ENCODE measurements at regions not wholly inside any gene's neighbourhood (a gene's known extent, or its start where the extent isn't known, plus 50 kb on each side); places are given as distances from the start of the nearest gene placed in this dataset.

GRCh38 chr12:68405343-68405781, 73.2 kb upstream of the MDM1 start:
- H3K9me3 Mint-ChIP-seq (ENCODE audit: low read depth): no peaks in the 10 kb centered on the region
- no peaks in the 10 kb centered on the region for H3K36me3 Mint-ChIP-seq (ENCODE audit: low read depth)
- DNase-seq (ENCODE audit: low spot score): no peak
- H3K27ac Mint-ChIP-seq (ENCODE audit: unreplicated experiment): peak overlapping the region; percentile 49
- H3K4me1 Mint-ChIP-seq (ENCODE audit: low read depth): peaks cover 29% of the 10 kb centered on the region
- no peaks in the 10 kb centered on the region for H3K27me3 Mint-ChIP-seq (ENCODE audit: low read depth)
- H3K4me3 Mint-ChIP-seq (ENCODE audit: unreplicated experiment): no peak overlapping the region
- TF ChIP-seq CTCF (IDR thresholded peaks at IDR 0.05): no peak

GRCh38 chr12:68406134-68406576, 74.0 kb upstream of the MDM1 start:
- peaks cover 33% of the 10 kb centered on the region for H3K4me1 Mint-ChIP-seq (ENCODE audit: low read depth)
- DNase-seq (ENCODE audit: low spot score): no peak
- no peaks in the 10 kb centered on the region for H3K36me3 Mint-ChIP-seq (ENCODE audit: low read depth)
- H3K4me3 Mint-ChIP-seq (ENCODE audit: unreplicated experiment): peak overlapping the region; percentile 7
- no peaks in the 10 kb centered on the region for H3K9me3 Mint-ChIP-seq (ENCODE audit: low read depth)
- peak overlapping the region; percentile 82 for H3K27ac Mint-ChIP-seq (ENCODE audit: unreplicated experiment)
- H3K27me3 Mint-ChIP-seq (ENCODE audit: low read depth): no peaks in the 10 kb centered on the region
- TF ChIP-seq CTCF (IDR thresholded peaks at IDR 0.05): peak; percentile 73

- Mint-ChIP-seq H3K27ac (ENCODE audit: unreplicated experiment) (no peak overlapping the region), H3K9me3 (ENCODE audit: low read depth) (no peaks in the 10 kb centered on the region), H3K36me3 (ENCODE audit: low read depth) (no peaks in the 10 kb centered on the region), H3K27me3 (ENCODE audit: low read depth) (no peaks in the 10 kb centered on the region), H3K4me3 (ENCODE audit: unreplicated experiment) (no peak overlapping the region), H3K4me1 (ENCODE audit: low read depth) (peaks cover 33% of the 10 kb centered on the region)
- TF ChIP-seq CTCF (IDR thresholded peaks at IDR 0.05): no peak
- no peak for DNase-seq (ENCODE audit: low spot score)
Observed at GRCh38 chr12:68406911-68407310, 74.7 kb upstream of the MDM1 start.

- Mint-ChIP-seq H3K27me3 (ENCODE audit: low read depth) (no peaks in the 10 kb centered on the region), H3K4me3 (ENCODE audit: unreplicated experiment) (no peak overlapping the region), H3K9me3 (ENCODE audit: low read depth) (no peaks in the 10 kb centered on the region), H3K36me3 (ENCODE audit: low read depth) (no peaks in the 10 kb centered on the region), H3K4me1 (ENCODE audit: low read depth) (peaks cover 24% of the 10 kb centered on the region), H3K27ac (ENCODE audit: unreplicated experiment) (no peak overlapping the region)
- TF ChIP-seq CTCF (IDR thresholded peaks at IDR 0.05): no peak
- DNase-seq (ENCODE audit: low spot score): no peak
Observed at GRCh38 chr12:68410018-68410660, 78.0 kb upstream of the MDM1 start.

- TF ChIP-seq CTCF (IDR thresholded peaks at IDR 0.05): no peak
- Mint-ChIP-seq H3K9me3 (ENCODE audit: low read depth) (no peaks in the 10 kb centered on the region), H3K27ac (ENCODE audit: unreplicated experiment) (no peak overlapping the region), H3K27me3 (ENCODE audit: low read depth) (no peaks in the 10 kb centered on the region), H3K4me3 (ENCODE audit: unreplicated experiment) (no peak overlapping the region), H3K4me1 (ENCODE audit: low read depth) (peaks cover 11% of the 10 kb centered on the region), H3K36me3 (ENCODE audit: low read depth) (no peaks in the 10 kb centered on the region)
- DNase-seq (ENCODE audit: low spot score): no peak
Observed at GRCh38 chr12:68411371-68411770, 79.2 kb upstream of the MDM1 start.

All from chondrocyte (in vitro differentiated cells).